GM23338 (cell line): ENCODE measurements at regions not wholly inside any gene's neighbourhood (a gene's known extent, or its start where the extent isn't known, plus 50 kb on each side); places are given as distances from the start of the nearest gene placed in this dataset.

ENCODE experiments used
- TF ChIP-seq, protein P1 (sequence below): fragments of 250-450 bp; sonication (Bioruptor Pico); IDR thresholded peaks from 2 replicates; pipeline ENCODE4 v1.5.0; 2020; ENCODE audit warnings: mild to moderate bottlenecking, moderate library complexity

DNA sequence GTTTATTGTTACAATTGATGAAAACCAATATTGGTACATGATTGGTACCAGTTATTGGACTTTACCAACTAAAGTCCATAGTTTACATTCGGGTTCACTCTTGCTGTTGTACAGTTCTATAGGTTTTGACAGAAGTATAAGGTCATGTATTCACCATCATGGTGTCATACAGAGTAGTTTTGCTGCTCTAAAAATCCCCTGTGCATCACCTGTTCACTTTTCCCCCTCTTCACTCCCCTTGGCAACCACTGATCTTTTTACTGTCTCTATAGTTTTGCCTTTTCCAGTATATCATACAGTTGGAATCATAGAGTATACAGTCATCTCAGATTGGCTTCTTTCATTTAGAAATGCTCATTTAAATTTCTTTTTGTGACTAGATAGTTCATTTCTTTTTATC, 51.2 kb upstream of the MED4 start (continued):
- TF ChIP-seq, protein P1, sequence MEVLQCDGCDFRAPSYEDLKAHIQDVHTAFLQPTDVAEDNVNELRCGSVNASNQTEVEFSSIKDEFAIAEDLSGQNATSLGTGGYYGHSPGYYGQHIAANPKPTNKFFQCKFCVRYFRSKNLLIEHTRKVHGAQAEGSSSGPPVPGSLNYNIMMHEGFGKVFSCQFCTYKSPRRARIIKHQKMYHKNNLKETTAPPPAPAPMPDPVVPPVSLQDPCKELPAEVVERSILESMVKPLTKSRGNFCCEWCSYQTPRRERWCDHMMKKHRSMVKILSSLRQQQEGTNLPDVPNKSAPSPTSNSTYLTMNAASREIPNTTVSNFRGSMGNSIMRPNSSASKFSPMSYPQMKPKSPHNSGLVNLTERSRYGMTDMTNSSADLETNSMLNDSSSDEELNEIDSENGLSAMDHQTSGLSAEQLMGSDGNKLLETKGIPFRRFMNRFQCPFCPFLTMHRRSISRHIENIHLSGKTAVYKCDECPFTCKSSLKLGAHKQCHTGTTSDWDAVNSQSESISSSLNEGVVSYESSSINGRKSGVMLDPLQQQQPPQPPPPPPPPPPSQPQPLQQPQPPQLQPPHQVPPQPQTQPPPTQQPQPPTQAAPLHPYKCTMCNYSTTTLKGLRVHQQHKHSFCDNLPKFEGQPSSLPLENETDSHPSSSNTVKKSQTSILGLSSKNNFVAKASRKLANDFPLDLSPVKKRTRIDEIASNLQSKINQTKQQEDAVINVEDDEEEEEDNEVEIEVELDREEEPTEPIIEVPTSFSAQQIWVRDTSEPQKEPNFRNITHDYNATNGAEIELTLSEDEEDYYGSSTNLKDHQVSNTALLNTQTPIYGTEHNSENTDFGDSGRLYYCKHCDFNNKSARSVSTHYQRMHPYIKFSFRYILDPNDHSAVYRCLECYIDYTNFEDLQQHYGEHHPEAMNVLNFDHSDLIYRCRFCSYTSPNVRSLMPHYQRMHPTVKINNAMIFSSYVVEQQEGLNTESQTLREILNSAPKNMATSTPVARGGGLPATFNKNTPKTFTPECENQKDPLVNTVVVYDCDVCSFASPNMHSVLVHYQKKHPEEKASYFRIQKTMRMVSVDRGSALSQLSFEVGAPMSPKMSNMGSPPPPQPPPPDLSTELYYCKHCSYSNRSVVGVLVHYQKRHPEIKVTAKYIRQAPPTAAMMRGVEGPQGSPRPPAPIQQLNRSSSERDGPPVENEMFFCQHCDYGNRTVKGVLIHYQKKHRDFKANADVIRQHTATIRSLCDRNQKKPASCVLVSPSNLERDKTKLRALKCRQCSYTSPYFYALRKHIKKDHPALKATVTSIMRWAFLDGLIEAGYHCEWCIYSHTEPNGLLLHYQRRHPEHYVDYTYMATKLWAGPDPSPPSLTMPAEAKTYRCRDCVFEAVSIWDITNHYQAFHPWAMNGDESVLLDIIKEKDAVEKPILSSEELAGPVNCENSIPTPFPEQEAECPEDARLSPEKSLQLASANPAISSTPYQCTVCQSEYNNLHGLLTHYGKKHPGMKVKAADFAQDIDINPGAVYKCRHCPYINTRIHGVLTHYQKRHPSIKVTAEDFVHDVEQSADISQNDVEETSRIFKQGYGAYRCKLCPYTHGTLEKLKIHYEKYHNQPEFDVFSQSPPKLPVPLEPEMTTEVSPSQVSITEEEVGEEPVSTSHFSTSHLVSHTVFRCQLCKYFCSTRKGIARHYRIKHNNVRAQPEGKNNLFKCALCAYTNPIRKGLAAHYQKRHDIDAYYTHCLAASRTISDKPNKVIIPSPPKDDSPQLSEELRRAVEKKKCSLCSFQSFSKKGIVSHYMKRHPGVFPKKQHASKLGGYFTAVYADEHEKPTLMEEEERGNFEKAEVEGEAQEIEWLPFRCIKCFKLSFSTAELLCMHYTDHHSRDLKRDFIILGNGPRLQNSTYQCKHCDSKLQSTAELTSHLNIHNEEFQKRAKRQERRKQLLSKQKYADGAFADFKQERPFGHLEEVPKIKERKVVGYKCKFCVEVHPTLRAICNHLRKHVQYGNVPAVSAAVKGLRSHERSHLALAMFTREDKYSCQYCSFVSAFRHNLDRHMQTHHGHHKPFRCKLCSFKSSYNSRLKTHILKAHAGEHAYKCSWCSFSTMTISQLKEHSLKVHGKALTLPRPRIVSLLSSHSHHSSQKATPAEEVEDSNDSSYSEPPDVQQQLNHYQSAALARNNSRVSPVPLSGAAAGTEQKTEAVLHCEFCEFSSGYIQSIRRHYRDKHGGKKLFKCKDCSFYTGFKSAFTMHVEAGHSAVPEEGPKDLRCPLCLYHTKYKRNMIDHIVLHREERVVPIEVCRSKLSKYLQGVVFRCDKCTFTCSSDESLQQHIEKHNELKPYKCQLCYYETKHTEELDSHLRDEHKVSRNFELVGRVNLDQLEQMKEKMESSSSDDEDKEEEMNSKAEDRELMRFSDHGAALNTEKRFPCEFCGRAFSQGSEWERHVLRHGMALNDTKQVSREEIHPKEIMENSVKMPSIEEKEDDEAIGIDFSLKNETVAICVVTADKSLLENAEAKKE: no peak
